H9 (cell line): ENCODE measurements at regions not wholly inside any gene's neighbourhood (a gene's known extent, or its start where the extent isn't known, plus 50 kb on each side); places are given as distances from the start of the nearest gene placed in this dataset.

Source experiments
- DNase-seq: peaks from one replicate; pipeline ENCODE4 v3.0.0-alpha.2; 2017
- H2AFZ ChIP-seq: one replicate; pipeline ENCODE4 v1.6.1; 2013; ENCODE audit warnings: mild to moderate bottlenecking, low read length, control low read depth, moderate library complexity
- H2AK5ac ChIP-seq: 2 replicates; pipeline ENCODE4 v1.6.1; 2013; ENCODE audit warnings: low read length, control low read depth, mixed read lengths; ENCODE audit not compliant: insufficient read length
- H2BK120ac ChIP-seq: one replicate; pipeline ENCODE4 v1.6.1; 2013; ENCODE audit warnings: low read depth, mild to moderate bottlenecking, low read length, control low read depth, inconsistent platforms; ENCODE audit not compliant: poor library complexity, severe bottlenecking
- H2BK12ac ChIP-seq: 2 replicates; pipeline ENCODE4 v1.6.1; 2013; ENCODE audit warnings: low read length, control low read depth, mixed read lengths, low read depth; ENCODE audit not compliant: insufficient read length
- H2BK15ac ChIP-seq: 2 replicates; pipeline ENCODE4 v1.6.1; 2013; ENCODE audit warnings: low read depth, low read length, control low read depth
- H2BK20ac ChIP-seq: one replicate; pipeline ENCODE4 v1.6.1; 2013; ENCODE audit warnings: low read depth, mild to moderate bottlenecking, low read length, control low read depth, inconsistent platforms; ENCODE audit not compliant: poor library complexity, severe bottlenecking
- H2BK5ac ChIP-seq: 2 replicates; pipeline ENCODE4 v1.6.1; 2013; ENCODE audit warnings: low read length, control low read depth, mixed read lengths; ENCODE audit not compliant: insufficient read length
- H3K14ac ChIP-seq: 2 replicates; pipeline ENCODE4 v1.6.1; 2013; ENCODE audit warnings: low read length, control low read depth; ENCODE audit not compliant: insufficient read depth
- H3K18ac ChIP-seq: 2 replicates; pipeline ENCODE4 v1.6.1; 2013; ENCODE audit warnings: low read depth, mild to moderate bottlenecking, mixed read lengths, low read length, control low read depth; ENCODE audit not compliant: insufficient read length
- H3K23ac ChIP-seq: 2 replicates; pipeline ENCODE4 v1.6.1; 2013; ENCODE audit warnings: low read length, control low read depth, mixed read lengths, low read depth; ENCODE audit not compliant: insufficient read length
- H3K23me2 ChIP-seq: 2 replicates; pipeline ENCODE4 v1.6.1; 2013; ENCODE audit warnings: low read depth, mild to moderate bottlenecking, mixed read lengths, low read length, control low read depth; ENCODE audit not compliant: insufficient read length, poor library complexity, severe bottlenecking
- H3K27ac ChIP-seq: 2 replicates; pipeline ENCODE4 v1.5.1; 2013; ENCODE audit warnings: low read length, control low read depth, mixed read lengths, low read depth; ENCODE audit not compliant: insufficient read length
- H3K27me3 ChIP-seq: 2 replicates; pipeline ENCODE4 v1.6.1; 2013; ENCODE audit warnings: low read length, control low read depth, inconsistent platforms; ENCODE audit not compliant: insufficient read depth
- H3K4ac ChIP-seq: 2 replicates; pipeline ENCODE4 v1.6.1; 2013; ENCODE audit warnings: low read depth, mild to moderate bottlenecking, control low read depth, inconsistent platforms, low read length, moderate library complexity
- H3K4me1 ChIP-seq: 2 replicates; pipeline ENCODE4 v1.6.1; 2013; ENCODE audit warnings: low read length, control low read depth, inconsistent platforms; ENCODE audit not compliant: insufficient read depth
- H3K4me2 ChIP-seq: 2 replicates; pipeline ENCODE4 v1.6.1; 2013; ENCODE audit warnings: low read length, control low read depth, mixed read lengths; ENCODE audit not compliant: insufficient read length, insufficient read depth
- H3K56ac ChIP-seq: 2 replicates; pipeline ENCODE4 v1.6.1; 2013; ENCODE audit warnings: low read depth, mild to moderate bottlenecking, mixed read lengths, low read length, control low read depth; ENCODE audit not compliant: insufficient read length
- H3K79me1 ChIP-seq: 2 replicates; pipeline ENCODE4 v1.6.1; 2013; ENCODE audit warnings: low read depth, mild to moderate bottlenecking, moderate library complexity, low read length, control low read depth, inconsistent platforms; ENCODE audit not compliant: insufficient read depth, poor library complexity, severe bottlenecking
- H3K79me2 ChIP-seq: 2 replicates; pipeline ENCODE4 v1.6.1; 2013; ENCODE audit warnings: low read length, control low read depth, inconsistent platforms; ENCODE audit not compliant: insufficient read depth
- H3K9ac ChIP-seq: 2 replicates; pipeline ENCODE4 v1.6.1; 2013; ENCODE audit warnings: low read length, control low read depth, mixed read lengths; ENCODE audit not compliant: insufficient read length; ENCODE audit errors: extremely low read depth
- H3K9me3 ChIP-seq: one replicate; pipeline ENCODE4 v1.6.1; 2013; ENCODE audit warnings: low read depth, low read length, inconsistent platforms; ENCODE audit not compliant: control insufficient read depth
- H3T11ph ChIP-seq: one replicate; pipeline ENCODE4 v1.6.1; 2013; ENCODE audit warnings: mild to moderate bottlenecking, low read length, control low read depth, inconsistent platforms
- H4K20me1 ChIP-seq: one replicate; pipeline ENCODE4 v1.6.1; 2013; ENCODE audit not compliant: control insufficient read depth, insufficient read length, insufficient read depth
- H4K5ac ChIP-seq: 2 replicates; pipeline ENCODE4 v1.6.1; 2013; ENCODE audit warnings: low read depth, mild to moderate bottlenecking, mixed read lengths, low read length, control low read depth; ENCODE audit not compliant: insufficient read length
- H4K8ac ChIP-seq: replicated peaks from 2 replicates; pipeline ENCODE4 v1.6.1; 2013; ENCODE audit warnings: low read length, control low read depth, mixed read lengths, low read depth; ENCODE audit not compliant: insufficient read length
- H4K91ac ChIP-seq: 2 replicates; pipeline ENCODE4 v1.6.1; 2013; ENCODE audit warnings: low read depth, mild to moderate bottlenecking, moderate library complexity, mixed read lengths, low read length, control low read depth; ENCODE audit not compliant: insufficient read length
- H3K27ac Mint-ChIP-seq, 3 experiments: 2 replicates in 2 of 3; 3 replicates in 1 of 3; pipeline ENCODE4 v1.8.0; 2020 to 2021; ENCODE audit warnings: mixed read lengths in 3 of 3, mild to moderate bottlenecking in 1 of 3, moderate library complexity in 1 of 3
- H3K27me3 Mint-ChIP-seq: 2 replicates; pipeline ENCODE4 v1.8.0; 2021; ENCODE audit warnings: low read depth, mild to moderate bottlenecking, moderate library complexity, mixed read lengths
- H3K36me3 Mint-ChIP-seq, 3 experiments: 2 replicates in 2 of 3; 3 replicates in 1 of 3; pipeline ENCODE4 v1.8.0; 2020 to 2021; ENCODE audit warnings: low read depth in 3 of 3, mixed read lengths in 3 of 3; ENCODE audit not compliant: insufficient read depth in 1 of 3
- H3K4me1 Mint-ChIP-seq, 2 experiments: 2 replicates each; pipeline ENCODE4 v1.8.0; 2020; ENCODE audit warnings: mixed read lengths in 2 of 2
- H3K4me3 Mint-ChIP-seq, 2 experiments: 2 replicates in 1 of 2; 3 replicates in 1 of 2; pipeline ENCODE4 v1.8.0; 2020 to 2021; ENCODE audit warnings: mild to moderate bottlenecking in 2 of 2, mixed read lengths in 2 of 2, moderate library complexity in 1 of 2
- H3K9me3 Mint-ChIP-seq, 2 experiments: 2 replicates in 1 of 2; 3 replicates in 1 of 2; pipeline ENCODE4 v1.8.0; 2020; ENCODE audit warnings: mild to moderate bottlenecking in 2 of 2, mixed read lengths in 2 of 2, moderate library complexity in 1 of 2
- CTCF ChIP-seq: fragments of 200-600 bp; sonication (generic); conservative IDR thresholded peaks from 3 replicates; pipeline ENCODE4 v1.8.0; 2021; ENCODE audit warnings: antibody characterized with exemption, mild to moderate bottlenecking
- WGBS: extraction: QIAGEN DNeasy Blood & Tissue Kit; methylation state at CpG from one replicate; pipeline ENCODE4 v1.1.7; 2013; ENCODE audit warnings: missing lambda C conversion rate, low lambda C conversion rate, mixed read lengths; ENCODE audit not compliant: insufficient read length; ENCODE audit errors: extremely low coverage; 5-methylcytosine and 5-hydroxymethylcytosine counted together

DNA sequence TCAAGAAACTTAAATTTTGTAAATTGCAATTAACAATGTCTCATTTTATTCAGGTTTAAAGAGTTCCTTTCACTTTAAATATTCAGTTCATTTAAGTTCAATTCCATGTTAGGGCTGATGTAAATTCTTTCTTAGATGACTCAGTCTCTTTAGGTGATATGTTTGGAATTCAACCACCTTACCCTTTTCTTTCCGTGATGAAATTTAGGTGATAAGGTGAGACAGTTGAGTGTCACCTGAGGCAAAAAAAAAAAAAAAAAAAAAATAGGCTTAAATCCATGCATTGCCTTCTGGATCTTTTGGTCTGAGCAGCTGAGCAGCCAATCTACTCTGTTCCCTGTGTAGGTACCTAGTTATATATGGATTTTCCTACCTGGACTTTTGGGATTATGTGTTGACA, 299.5 kb downstream of the DAD1 start:
- H3K27me3 ChIP-seq = no peaks in the 10 kb centered on the region

More for the DNA sequence above, 299.5 kb downstream of the DAD1 start:
- Histone ChIP-seq H2AFZ (no peak overlapping the region), H2BK12ac (no peak overlapping the region), H4K5ac (no peak overlapping the region), H4K91ac (no peak overlapping the region), H3K23me2 (no peaks in the 10 kb centered on the region), H2BK20ac (no peak overlapping the region), H3K23ac (no peak overlapping the region), H3K4me1 (no peaks in the 10 kb centered on the region; the same call in 1 of the 2 replicates), H3K14ac (no peak overlapping the region), H3K27ac (no peak overlapping the region), H3K56ac (no peak overlapping the region), H3K4me2 (no peak overlapping the region), H3K9me3 (no peaks in the 10 kb centered on the region), H3K18ac (no peak overlapping the region), H2BK5ac (no peak overlapping the region), H3K79me1 (no peaks in the 10 kb centered on the region), H2BK120ac (no peak overlapping the region), H2BK15ac (no peak overlapping the region), H4K20me1 (no peaks in the 10 kb centered on the region), H3K4ac (no peak overlapping the region), H3K9ac (no peak overlapping the region), H2AK5ac (no peak overlapping the region), H3T11ph (no peak overlapping the region), H4K8ac (no peak overlapping the region), H3K79me2 (no peaks in the 10 kb centered on the region)
- H3K4me1 Mint-ChIP-seq = peaks cover 14 to 18% of the 10 kb centered on the region in 2 experiments
- H3K4me3 Mint-ChIP-seq = no peak overlapping the region
- no peak for TF ChIP-seq CTCF
- no peak for DNase-seq
- no peaks in the 10 kb centered on the region for H3K9me3 Mint-ChIP-seq
- H3K36me3 Mint-ChIP-seq = no peaks in the 10 kb centered on the region
- H3K27me3 Mint-ChIP-seq = no peaks in the 10 kb centered on the region
- H3K27ac Mint-ChIP-seq = no peak overlapping the region
- no CpG with 5 or more reads among the region's 1 CpG for WGBS
